ENCODE measurements at regions not wholly inside any gene's neighbourhood (a gene's known extent, or its start where the extent isn't known, plus 50 kb on each side); places are given as distances from the start of the nearest gene placed in this dataset.

DNA sequence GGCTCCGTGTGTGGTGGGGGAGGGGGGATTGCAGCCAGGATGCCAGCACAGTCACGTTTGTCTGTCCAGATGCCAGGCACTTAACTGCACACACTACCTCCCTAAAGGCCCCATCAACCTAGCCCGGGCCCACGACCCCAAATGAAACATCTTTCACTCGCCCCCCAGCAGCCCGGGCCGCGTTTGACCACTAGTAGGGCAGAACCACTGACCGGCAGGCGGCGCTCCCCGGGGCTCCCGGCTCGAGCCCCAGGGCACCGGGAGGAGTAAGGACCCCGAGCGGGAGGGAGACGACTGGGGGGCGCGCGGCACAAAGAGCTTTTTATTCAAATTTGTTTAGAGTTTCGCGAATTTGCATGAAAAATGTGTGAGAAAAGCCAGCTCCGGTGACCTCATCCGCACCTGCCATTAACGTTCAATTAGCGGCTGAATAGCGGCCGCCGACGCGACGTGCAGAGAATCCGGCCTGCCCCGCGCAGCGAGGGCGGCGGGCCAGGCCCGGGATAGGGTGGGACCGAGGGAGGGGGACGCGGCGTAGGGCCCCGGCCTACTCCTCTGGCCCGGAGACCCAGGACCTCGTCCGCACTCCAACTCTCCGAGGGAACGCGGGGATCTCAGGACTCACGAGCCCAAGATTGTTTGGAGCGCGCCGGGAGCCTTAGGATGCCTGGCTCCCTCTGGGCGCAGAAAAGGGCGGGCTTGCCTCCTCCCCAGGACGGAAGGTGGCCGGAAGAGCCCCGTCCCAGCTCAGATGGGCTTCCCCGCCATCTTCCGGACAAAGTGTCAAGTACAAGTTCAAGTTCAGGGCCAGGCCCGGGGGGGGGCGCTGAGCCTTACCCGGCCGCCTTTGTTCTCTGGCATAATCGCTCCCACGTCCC is 64.9 kb upstream of the POLG start:
- ChIA-PET POLR2A (interaction anchor here (0.6 to 1.9 kb wide), 4 partner anchors 17 to 223 kb away, joined by 3 to 7 read pairs (median 4); no protein-coding TSS in a partner anchor), CTCF (interaction anchor here (0.6 to 9.3 kb wide), 20 partner anchors 9 to 347 kb away, joined by 3 to 242 read pairs (median 4); no protein-coding TSS in a partner anchor)
- H3K9me3 ChIP-seq (ENCODE audit: control insufficient read depth, insufficient read depth, low read depth, low read length), result no peaks in the 10 kb centered on the region
- H3K36me3 ChIP-seq (ENCODE audit: control insufficient read depth in 2 of 2, insufficient read depth in 1 of 2, low read length in 2 of 2), result no peaks in the 10 kb centered on the region
- peaks cover 8% of the 10 kb centered on the region for H3K4me1 ChIP-seq (ENCODE audit: control insufficient read depth, insufficient read depth, low read length)
- H3K4me3 ChIP-seq (ENCODE audit: low read depth, low read length), result peak overlapping the region; percentile 45
- H3K27ac ChIP-seq (ENCODE audit: extremely low read depth, low read depth, low read length), result peak overlapping the region; percentile 66; the same call in 1 of the 2 replicates
- TF ChIP-seq, protein P1, sequence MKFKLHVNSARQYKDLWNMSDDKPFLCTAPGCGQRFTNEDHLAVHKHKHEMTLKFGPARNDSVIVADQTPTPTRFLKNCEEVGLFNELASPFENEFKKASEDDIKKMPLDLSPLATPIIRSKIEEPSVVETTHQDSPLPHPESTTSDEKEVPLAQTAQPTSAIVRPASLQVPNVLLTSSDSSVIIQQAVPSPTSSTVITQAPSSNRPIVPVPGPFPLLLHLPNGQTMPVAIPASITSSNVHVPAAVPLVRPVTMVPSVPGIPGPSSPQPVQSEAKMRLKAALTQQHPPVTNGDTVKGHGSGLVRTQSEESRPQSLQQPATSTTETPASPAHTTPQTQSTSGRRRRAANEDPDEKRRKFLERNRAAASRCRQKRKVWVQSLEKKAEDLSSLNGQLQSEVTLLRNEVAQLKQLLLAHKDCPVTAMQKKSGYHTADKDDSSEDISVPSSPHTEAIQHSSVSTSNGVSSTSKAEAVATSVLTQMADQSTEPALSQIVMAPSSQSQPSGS (tag by site-specific recombination; IDR thresholded peaks at IDR 0.05; ENCODE audit: low read depth), result no peak
- TF ChIP-seq, protein P2, sequence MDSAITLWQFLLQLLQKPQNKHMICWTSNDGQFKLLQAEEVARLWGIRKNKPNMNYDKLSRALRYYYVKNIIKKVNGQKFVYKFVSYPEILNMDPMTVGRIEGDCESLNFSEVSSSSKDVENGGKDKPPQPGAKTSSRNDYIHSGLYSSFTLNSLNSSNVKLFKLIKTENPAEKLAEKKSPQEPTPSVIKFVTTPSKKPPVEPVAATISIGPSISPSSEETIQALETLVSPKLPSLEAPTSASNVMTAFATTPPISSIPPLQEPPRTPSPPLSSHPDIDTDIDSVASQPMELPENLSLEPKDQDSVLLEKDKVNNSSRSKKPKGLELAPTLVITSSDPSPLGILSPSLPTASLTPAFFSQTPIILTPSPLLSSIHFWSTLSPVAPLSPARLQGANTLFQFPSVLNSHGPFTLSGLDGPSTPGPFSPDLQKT (IDR thresholded peaks at IDR 0.05; ENCODE audit: borderline replicate concordance, low read depth, low read length), result no peak
- TF ChIP-seq ZBTB1 (tag by site-specific recombination; IDR thresholded peaks at IDR 0.05) (no peak), ZEB2 (tag by site-specific recombination; IDR thresholded peaks at IDR 0.05) (peak; percentile 89; the same call in 1 of the 2 replicates), KLF10 (tag by site-specific recombination; IDR thresholded peaks at IDR 0.05) (0 out of 2 replicates have a peak, but pooled peaks have one; percentile 11), ZNF48 (tag by site-specific recombination; IDR thresholded peaks at IDR 0.05) (no peak), ZNF324 (tag by site-specific recombination; IDR thresholded peaks at IDR 0.05) (peak; percentile 55), MEIS1 (CRISPR knock-in tag; IDR thresholded peaks at IDR 0.05; ENCODE audit: borderline replicate concordance) (no peak), ZNF132 (tag by site-specific recombination; IDR thresholded peaks at IDR 0.05; ENCODE audit: borderline replicate concordance) (no peak), ZNF561 (tag by site-specific recombination; IDR thresholded peaks at IDR 0.05; ENCODE audit: borderline replicate concordance) (peak; percentile 64; the same call in 1 of the 2 replicates), GLI2 (tag by site-specific recombination; IDR thresholded peaks at IDR 0.05; ENCODE audit: borderline replicate concordance, low read depth) (no peak), ZNF274 (IDR thresholded peaks at IDR 0.05; ENCODE audit: low read length) (no peak), ZNF274 (tag by site-specific recombination; IDR thresholded peaks at IDR 0.05; ENCODE audit: borderline replicate concordance) (no peak), ZNF426 (tag by site-specific recombination; IDR thresholded peaks at IDR 0.05) (no peak), ZNF10 (tag by site-specific recombination; IDR thresholded peaks at IDR 0.05) (no peak; the same call in 1 of the 2 replicates), ZNF530 (tag by site-specific recombination; IDR thresholded peaks at IDR 0.05; ENCODE audit: low read depth) (no peak)
- TF ChIP-seq, protein P3, sequence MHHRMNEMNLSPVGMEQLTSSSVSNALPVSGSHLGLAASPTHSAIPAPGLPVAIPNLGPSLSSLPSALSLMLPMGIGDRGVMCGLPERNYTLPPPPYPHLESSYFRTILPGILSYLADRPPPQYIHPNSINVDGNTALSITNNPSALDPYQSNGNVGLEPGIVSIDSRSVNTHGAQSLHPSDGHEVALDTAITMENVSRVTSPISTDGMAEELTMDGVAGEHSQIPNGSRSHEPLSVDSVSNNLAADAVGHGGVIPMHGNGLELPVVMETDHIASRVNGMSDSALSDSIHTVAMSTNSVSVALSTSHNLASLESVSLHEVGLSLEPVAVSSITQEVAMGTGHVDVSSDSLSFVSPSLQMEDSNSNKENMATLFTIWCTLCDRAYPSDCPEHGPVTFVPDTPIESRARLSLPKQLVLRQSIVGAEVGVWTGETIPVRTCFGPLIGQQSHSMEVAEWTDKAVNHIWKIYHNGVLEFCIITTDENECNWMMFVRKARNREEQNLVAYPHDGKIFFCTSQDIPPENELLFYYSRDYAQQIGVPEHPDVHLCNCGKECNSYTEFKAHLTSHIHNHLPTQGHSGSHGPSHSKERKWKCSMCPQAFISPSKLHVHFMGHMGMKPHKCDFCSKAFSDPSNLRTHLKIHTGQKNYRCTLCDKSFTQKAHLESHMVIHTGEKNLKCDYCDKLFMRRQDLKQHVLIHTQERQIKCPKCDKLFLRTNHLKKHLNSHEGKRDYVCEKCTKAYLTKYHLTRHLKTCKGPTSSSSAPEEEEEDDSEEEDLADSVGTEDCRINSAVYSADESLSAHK (tag by site-specific recombination; IDR thresholded peaks at IDR 0.05), result no peak
- TF ChIP-seq, protein P4, sequence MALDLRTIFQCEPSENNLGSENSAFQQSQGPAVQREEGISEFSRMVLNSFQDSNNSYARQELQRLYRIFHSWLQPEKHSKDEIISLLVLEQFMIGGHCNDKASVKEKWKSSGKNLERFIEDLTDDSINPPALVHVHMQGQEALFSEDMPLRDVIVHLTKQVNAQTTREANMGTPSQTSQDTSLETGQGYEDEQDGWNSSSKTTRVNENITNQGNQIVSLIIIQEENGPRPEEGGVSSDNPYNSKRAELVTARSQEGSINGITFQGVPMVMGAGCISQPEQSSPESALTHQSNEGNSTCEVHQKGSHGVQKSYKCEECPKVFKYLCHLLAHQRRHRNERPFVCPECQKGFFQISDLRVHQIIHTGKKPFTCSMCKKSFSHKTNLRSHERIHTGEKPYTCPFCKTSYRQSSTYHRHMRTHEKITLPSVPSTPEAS (tag by site-specific recombination; IDR thresholded peaks at IDR 0.05), result no peak
- TF ChIP-seq, protein P5, sequence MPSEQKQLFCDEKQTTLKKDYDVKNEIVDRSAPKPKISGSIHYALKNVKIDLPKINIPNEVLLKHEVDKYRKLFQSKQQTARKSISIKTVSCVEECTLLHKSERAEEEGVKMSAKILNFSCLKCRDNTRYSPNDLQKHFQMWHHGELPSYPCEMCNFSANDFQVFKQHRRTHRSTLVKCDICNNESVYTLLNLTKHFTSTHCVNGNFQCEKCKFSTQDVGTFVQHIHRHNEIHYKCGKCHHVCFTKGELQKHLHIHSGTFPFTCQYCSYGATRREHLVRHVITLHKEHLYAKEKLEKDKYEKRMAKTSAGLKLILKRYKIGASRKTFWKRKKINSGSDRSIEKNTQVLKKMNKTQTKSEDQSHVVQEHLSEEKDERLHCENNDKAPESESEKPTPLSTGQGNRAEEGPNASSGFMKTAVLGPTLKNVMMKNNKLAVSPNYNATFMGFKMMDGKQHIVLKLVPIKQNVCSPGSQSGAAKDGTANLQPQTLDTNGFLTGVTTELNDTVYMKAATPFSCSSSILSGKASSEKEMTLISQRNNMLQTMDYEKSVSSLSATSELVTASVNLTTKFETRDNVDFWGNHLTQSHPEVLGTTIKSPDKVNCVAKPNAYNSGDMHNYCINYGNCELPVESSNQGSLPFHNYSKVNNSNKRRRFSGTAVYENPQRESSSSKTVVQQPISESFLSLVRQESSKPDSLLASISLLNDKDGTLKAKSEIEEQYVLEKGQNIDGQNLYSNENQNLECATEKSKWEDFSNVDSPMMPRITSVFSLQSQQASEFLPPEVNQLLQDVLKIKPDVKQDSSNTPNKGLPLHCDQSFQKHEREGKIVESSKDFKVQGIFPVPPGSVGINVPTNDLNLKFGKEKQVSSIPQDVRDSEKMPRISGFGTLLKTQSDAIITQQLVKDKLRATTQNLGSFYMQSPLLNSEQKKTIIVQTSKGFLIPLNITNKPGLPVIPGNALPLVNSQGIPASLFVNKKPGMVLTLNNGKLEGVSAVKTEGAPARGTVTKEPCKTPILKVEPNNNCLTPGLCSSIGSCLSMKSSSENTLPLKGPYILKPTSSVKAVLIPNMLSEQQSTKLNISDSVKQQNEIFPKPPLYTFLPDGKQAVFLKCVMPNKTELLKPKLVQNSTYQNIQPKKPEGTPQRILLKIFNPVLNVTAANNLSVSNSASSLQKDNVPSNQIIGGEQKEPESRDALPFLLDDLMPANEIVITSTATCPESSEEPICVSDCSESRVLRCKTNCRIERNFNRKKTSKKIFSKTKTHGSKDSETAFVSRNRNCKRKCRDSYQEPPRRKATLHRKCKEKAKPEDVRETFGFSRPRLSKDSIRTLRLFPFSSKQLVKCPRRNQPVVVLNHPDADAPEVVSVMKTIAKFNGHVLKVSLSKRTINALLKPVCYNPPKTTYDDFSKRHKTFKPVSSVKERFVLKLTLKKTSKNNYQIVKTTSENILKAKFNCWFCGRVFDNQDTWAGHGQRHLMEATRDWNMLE (tag by site-specific recombination; conservative IDR thresholded peaks at IDR 0.05; ENCODE audit: low read depth), result no peak
- TF ChIP-seq, protein P6, sequence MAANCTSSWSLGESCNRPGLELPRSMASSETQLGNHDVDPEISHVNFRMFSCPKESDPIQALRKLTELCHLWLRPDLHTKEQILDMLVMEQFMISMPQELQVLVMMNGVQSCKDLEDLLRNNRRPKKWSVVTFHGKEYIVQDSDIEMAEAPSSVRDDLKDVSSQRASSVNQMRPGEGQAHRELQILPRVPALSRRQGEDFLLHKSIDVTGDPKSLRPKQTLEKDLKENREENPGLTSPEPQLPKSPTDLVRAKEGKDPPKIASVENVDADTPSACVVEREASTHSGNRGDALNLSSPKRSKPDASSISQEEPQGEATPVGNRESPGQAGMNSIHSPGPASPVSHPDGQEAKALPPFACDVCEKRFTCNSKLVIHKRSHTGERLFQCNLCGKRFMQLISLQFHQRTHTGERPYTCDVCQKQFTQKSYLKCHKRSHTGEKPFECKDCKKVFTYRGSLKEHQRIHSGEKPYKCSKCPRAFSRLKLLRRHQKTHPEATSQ (tag by site-specific recombination; IDR thresholded peaks at IDR 0.05), result peak; percentile 62; the same call in 1 of the 2 replicates
- TF ChIP-seq, protein P7, sequence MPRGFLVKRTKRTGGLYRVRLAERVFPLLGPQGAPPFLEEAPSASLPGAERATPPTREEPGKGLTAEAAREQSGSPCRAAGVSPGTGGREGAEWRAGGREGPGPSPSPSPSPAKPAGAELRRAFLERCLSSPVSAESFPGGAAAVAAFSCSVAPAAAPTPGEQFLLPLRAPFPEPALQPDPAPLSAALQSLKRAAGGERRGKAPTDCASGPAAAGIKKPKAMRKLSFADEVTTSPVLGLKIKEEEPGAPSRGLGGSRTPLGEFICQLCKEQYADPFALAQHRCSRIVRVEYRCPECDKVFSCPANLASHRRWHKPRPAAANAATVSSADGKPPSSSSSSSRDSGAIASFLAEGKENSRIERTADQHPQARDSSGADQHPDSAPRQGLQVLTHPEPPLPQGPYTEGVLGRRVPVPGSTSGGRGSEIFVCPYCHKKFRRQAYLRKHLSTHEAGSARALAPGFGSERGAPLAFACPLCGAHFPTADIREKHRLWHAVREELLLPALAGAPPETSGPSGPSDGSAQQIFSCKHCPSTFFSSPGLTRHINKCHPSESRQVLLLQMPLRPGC (tag by site-specific recombination; IDR thresholded peaks at IDR 0.05), result no peak
